DMS79 (cell line): ENCODE measurements at regions not wholly inside any gene's neighbourhood (a gene's known extent, or its start where the extent isn't known, plus 50 kb on each side); places are given as distances from the start of the nearest gene placed in this dataset.

ENCODE experiments used
- DNase-seq: peaks from one replicate; lab custom pipeline; 2025; lab: John Stamatoyannopoulos, UW

DNA sequence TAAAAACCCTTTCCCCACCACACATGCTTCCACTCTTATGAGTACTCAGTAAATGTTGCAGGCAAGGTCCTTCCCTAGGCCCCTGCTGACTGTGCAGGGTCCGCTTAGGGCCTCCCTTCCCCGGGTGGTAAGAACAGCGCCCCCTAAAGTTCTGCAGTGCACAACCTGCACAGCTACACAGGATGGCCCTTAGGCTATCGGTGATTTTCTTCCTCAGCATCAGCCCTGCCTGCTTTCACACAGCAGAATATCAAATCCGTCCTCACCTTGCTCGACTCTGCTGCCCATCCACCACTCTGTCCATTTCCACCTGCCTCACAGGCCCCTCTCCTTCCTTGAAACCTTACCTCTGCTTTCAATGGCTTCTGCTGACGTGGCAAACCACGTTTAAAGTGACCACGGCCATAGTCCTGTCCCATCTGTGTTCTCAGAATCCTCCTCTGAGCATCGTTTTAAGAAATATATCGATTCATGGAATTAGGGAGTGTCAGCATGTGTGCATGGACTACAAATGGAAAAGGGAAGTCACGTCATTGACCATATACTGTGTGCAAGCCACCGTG, 51.4 kb upstream of the TMEM132E start:
- DNase-seq, result no peak

DNA sequence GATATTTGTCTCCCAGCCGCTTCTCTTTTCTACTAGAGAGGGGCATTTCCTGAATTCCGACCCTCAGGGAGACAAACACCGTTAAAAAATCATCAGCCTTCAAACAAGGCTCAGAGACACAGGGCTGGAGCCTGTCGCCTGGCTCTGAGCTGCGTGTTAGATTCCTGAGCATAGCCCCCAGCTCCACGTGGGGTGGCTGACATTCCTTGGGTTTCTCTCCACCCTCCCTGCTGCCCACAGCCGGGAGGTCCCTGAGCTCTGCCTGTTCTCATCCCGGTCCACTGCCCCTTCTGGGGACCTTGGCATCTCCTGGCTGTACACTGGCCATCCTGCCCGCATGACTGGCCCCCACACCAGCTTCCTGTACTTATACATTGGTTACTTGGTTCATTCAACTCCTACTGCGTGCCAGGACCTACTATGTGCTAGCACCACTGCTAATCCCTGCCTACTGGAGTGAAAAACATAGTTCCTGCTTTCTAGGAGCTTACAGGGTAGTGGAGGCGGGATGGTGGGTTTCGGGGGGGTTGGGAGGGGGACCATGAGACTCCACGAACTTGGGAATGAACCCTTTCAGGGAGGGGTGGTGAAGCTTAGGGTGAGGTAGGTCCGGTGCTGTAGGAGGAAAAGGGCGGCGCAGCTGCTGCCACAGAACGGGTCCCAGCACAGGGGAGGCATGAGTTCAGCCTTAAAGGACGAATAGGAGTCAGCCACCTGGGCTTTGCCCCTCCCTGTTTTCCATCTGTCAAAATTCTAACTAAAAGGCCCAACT, 52.1 kb upstream of the TMEM132E start:
- DNase-seq, result no peak

DNA sequence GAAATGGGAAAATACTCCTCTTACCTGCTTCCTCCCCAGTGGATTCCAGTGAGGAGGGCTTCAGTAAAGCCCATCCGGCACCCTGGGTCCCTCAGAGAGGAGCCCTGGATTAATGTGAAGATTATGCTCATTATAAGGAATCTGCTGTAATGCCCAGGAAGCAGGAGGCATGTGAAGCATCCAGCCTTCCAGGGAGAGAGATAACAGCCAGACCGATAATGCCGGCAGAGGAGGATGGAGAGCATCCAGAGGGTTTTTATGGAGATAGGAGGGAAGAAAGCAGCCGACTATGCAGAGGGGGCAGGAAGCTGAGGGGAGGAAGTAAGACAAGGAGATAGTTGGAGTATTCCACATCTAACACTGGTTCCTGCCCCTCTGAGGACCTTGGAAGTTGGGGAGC, 53.7 kb upstream of the TMEM132E start:
- DNase-seq, result no peak

DNA sequence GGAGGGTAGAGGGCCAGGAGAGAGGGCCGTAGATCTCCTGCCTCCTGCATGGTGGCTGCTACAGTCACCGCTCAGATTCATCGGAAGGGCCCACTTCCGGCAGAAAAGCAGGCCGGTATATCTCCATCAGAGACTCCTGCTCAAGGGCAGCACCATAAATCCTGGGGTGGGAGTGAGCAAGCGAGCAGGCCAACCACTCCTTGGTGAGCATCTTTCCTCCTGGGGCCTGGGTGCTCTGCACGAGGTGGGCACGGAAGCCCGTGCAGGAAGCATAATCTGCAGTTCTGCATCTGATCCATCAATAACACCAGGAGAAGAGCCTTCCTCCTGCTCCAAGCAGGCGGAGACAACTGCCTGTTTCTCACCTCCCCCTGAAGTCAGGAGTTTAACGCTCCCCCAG, 57.4 kb upstream of the TMEM132E start:
- DNase-seq, result no peak

DNA sequence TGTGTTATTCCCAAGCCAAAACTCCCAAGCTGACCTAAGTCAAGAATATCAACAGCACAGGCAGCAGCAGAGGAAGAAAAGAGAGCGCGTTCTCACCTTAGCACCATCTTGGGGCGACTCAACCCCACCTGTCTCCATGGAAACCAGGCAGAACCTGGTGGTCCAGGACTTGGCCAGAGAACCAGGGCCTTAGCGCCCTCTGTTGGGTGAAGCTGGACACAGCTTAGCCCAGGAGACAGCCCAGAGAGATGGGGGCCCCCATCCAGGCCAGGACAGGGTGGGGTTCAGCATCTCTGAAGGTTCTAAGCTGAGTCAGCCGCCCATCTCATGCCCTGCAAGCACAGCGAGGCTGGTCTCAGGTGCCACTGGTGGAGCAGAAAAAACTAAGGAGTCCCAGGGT, 60.1 kb upstream of the TMEM132E start:
- no peak for DNase-seq

DNA sequence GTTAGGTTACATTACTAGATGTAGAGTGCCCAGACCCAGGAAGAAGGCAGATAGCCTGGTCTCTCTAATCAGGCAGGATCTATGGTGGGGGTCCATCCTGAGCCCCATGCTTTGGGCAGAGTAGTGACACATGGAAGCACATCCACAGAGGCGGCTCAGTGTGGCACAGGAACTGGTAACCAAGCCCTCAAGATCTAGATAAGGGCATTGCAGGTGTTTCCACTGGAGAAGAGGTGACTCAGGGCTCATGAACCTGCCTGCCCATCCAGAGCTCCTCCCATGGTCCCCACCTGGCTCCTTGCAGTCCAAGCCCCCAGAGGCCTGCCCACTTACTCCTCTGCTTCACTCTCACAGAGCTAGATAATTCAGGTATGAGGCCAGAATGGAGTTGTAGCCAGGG, 62.0 kb upstream of the TMEM132E start:
- peak; percentile 2 for DNase-seq

DNA sequence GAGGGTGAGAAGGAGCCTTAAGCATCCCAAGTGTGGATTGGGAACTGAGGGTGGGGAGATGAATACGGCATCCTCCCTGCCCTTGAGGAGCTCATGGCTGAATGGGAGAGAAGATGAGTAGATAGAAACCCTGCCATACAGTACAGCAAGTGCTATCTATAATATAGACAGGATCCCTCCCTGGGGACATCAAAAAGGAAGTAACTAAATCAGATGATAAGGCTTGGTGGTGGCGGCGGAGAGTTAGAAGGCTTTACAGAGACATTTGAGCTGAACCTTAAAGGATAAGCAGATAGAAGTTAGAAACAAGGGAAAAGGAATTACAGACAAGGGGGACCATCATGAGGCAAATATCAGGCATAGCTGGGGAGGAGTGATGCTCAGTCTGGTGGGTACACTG, 67.5 kb upstream of the TMEM132E start:
- DNase-seq, result no peak

DNA sequence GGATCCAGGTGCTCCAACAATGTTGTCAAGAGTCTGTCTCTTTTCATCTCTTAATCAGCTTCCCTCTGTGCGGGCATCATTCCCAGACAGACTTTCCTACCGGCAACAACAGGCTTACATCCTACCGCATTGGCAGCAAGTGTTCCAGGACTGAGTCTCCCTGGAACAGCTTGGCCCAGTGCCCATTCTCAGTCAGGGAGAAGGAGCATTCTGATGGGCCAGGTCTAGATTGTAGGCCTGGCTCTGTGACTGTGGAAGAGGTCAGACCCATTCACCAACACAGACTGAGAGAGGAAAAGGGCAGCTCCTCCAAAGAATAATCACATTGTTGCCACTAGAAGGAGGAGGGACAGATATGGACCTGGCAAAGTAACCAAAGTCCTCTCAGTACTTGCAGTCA, 68.1 kb upstream of the TMEM132E start:
- no peak for DNase-seq

DNA sequence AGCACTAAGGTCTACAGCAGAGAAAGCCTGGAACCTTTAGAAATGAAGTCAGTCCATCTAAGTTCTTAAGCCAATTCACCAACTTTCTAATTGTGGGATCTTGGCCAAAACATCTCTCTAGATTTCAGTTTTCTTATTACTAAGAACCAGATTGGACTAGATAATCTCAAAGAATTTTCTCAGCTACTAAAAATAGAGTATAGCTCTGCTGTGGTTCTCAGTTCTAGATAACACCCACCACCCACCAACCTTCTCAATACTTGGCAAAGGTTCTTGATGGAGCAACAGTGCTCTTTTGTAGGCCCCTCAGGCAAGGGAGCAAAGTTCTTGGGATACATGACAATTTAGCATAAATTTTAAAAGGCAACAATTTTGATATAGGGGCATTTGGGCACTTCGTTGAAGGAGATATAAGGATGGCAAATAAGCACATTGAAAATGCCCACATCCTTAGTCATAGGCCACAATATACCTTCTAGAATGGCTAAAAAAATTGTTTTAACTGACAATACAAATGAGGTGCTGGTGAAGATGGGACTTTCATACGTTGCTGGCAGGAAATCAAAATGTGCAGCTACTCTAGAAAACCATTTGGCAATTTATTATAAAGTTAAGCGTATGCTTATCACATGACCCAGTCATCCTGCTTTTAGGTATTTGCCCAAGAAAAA, 74.4 kb upstream of the TMEM132E start:
- no peak for DNase-seq

DNA sequence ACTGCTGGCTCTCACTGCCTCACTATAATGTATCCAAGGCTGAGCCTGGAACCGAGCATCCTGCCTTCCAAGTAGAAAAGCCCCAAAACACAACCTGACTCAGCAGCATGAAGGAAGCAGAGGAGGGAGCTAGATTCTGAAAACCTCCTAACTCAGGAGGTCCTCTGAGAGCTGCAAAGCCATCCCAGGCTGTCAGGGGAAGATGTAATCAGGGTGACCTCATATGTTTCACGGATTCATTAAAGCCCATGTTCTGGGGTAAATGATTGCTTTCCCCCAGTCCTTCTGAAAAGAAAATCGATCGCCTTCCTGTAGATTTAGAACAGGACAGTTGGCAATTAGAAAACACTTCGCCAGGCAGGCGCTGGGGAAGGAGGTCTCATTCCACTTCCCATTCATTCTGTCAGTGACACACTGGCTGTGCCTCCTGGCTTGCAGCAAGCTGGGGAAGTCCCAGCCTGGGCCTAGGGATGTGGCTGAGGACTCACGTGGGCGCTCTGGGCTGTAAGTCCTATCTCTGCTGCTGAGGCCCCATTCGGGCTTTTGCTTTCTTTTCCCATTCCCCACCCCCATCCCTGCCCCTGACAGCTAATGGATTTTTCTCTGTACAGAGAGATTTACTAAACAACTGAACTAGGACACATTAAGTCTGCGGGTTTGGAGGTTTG, 75.7 kb upstream of the TMEM132E start:
- DNase-seq, result no peak

DNA sequence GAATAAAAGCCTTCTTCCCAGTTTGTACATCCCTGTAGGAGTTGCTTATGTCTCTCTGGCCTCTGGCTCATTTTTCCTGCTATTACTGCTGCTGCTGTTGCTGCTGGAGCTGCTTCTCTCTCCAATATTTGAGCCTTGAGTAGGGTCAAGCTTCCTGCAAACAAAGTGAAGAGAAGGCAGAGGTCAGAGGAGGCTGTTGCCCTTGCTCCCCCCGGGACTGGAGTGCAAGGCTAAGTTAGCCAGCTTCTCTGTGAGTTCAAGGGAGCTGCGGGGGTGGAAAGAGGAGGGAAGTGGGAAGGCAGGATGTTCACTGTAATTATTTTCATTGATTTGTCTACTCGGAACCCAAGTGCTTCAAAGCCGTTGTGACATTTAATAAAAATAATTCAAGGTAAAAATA, 77.0 kb upstream of the TMEM132E start:
- no peak for DNase-seq

DNA sequence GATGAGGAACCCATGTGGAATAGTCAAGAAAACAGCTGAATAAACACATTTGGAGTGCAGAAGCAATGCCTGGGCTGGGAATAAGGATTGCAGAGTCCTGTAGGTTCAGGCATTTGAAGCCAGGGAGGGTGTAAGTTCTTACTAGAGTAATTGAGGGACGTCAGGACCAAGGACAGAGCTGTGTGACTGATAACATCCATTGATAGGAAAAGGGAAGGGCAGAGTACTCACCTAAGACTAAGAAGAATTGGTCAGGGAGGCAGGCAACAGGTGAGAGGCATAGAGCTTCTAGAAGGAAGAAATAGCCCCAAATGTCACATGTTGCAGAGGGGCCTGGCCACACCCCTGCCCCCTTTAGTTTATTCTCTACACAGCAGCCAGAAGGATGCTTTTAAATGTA, 79.8 kb upstream of the TMEM132E start:
- DNase-seq, result no peak

DNA sequence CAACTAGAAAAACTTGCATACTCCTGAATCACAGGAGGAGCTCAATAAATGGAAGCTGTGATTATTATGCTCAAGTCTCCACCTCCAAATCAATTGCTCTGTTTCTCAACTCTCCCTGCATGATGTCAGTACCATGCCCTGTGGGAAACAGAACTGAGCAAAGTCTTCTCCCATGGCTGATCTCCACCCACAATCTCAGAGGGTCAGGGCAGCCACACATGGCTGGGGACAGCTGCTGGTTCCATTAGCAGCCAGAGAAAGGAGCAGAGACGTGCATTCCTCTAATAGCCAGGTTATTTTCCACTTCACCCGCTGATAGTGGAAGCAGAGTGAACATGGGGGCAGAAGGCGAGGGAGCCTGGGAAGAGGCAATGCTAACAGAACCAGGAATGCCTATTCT, 85.5 kb upstream of the TMEM132E start:
- no peak for DNase-seq

DNA sequence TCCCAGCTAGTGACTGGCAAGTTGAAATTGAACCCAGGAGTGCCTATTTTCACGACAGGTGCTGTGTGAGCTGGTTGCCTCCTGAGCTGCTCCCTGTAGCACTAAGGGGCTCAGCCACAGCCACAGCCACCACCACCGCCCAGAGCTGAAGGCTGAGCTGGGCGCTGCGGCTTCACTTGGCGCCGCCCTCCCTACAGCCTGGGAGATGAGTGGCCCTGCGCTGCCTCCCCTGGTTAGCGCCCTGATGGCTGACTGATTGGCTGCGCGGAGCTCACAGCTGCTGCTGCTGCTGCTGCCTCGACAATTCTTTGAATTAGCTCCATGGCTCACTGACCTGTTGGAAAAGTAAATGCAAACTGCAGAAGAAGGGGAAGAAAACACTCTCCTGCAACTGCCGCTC, 91.8 kb upstream of the TMEM132E start:
- no peak for DNase-seq

DNA sequence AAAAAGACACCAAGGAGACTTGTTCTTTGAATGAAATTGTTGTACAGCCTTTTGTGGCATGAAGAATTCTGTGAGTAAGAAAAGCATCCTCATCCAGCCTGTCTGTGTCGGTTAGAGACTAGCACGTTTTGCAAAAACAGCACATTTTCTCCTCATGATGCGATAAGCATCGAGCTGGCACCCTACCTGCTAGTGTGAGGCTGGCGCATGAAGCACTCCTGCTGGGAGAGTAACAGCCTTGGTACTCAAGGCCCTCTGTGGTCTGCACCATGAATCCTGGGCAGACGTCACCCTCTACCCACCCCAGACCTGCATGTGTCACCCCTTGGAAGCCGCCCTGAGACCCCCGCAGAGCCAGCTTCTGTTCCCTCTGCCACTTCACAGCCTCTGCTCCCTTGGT, 92.6 kb upstream of the TMEM132E start:
- no peak for DNase-seq

DNA sequence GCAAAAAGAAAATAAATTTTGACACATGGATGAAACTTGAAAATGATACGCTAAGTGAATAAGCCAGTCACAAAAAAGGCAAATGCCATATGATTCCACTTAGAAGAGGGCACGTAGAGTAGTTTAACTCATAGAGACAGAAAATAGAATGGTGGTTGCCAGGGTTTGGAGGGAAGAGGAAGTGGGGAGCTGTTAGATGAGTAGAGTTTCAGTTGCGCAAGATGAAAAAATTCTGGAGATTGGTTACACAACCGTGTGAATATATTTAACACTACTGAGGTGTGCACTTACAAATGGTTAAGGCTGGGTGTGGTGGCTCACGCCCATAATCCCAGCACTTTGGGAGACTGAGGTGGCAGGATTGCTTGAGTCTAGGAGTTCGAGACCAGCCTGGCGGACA, 93.4 kb upstream of the TMEM132E start:
- DNase-seq, result no peak

DNA sequence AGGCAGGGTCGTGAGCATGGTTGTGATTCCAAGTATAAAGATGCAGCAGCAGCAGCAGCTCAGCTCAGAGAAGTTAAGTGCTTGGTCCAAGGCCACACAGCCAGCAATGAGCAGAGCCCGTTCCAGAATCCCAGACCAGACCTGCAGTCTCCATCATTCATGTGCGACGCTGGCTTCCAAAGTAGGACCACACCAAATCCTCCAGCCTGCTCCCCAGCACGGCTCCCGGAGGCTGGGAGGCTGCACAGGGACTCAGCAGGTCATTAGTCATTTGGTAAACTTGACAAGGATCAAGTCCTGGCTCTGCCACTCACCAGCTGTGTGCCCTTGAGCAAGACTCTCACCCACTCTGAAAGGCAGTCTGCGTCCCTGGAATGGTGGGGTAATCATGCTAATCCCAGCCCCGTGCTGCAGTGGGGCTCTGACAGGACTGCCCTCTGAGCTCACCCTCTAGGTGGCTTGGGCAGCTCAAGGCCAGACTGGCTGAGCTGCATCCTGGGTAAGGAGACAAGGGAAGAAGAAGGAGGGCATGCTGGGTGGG, 95.1 kb upstream of the TMEM132E start:
- DNase-seq, result no peak

DNA sequence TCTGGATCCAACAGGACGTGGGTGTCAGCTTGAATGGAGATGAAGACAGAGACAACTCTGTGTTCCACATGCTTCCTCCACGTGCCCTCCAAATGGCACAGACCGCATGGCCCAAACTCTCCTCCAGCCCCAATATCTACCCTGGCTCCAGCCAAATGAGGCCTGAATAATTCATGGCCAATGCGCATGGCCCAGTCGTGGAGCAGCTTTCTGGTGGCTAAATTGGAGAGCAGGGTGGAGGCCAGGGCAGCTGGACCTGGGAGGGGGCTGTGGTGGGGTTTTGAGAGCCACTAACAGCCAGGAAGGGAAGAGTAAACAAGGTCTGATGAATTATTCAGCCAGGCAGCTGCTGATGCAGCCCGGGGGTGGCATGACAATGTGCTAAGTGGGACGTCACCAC, 96.7 kb upstream of the TMEM132E start:
- no peak for DNase-seq

DNA sequence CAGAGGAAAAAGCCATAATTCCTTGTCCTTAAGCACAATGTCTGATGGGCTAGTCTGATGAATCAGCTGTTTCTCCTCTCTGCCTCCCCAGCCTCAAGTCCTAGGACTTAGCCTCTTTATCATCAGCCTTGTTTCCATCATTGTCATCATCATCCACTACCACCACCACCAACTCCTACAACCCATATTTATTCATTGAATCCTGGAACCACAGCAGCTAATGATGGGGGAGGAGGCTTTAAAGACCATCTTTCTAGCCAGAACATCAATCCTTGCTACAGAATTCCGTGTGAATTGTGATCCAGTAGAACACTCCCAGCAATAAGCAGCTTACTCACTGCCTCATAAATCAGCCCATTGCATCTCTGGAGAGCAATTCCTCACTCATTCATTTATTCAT, 97.6 kb upstream of the TMEM132E start:
- DNase-seq, result no peak

DNA sequence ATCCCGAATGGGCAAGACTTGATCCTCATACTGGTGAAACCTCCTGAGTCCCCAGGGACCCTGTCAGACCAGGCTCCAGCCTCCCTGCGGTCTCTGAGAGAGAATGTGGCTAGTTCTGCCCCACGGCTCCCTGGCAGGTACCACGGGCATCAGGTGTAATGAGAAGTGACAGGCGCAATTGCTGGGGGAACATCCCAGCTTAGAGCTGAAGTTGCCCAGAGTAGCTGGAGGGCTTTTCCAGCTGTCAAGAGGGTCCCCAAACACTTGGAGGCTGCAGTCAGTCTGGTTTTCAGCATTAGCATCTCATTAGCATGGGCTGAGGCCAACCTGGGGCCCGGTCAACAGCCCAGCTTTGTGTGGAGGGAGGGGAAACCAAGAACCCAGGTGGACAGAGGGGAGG, 100.0 kb upstream of the TMEM132E start:
- DNase-seq, result no peak

DNA sequence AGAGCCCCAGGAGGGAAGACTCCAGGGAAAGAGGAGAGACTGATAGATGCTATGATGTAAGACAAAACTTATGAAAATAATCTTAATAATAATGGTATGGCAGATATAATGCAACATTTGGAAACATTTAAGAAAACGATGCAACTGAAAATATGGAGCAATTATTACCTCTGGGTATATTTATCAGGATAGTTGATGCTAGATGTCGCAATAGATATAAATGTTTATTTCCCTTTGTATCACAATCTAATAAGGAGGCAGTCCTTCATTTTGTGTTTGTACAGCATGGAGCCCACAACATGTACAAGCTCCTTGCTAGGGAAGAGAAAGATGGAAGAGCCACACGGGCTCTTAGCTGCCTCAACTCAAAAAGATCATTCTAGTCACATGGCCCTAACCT, 101.1 kb upstream of the TMEM132E start:
- no peak for DNase-seq

DNA sequence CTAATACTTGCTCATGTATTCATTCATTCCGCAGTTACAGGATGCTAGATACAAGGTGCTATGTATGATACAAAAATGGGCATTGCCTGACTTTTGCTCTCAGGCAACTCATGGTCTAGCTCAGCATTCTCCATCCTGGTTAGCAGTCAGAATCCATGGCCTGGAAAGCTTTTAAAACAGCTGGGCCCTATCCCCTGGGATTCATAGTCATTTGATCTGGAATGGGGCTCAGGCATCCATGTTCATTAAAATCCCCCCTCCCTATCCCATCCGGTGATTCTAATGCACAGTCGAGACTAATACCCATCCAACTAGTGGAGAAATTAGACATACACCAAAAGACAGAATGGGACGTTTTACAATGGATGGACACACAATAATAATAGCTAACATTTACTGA, 104.1 kb upstream of the TMEM132E start:
- DNase-seq, result no peak

DNA sequence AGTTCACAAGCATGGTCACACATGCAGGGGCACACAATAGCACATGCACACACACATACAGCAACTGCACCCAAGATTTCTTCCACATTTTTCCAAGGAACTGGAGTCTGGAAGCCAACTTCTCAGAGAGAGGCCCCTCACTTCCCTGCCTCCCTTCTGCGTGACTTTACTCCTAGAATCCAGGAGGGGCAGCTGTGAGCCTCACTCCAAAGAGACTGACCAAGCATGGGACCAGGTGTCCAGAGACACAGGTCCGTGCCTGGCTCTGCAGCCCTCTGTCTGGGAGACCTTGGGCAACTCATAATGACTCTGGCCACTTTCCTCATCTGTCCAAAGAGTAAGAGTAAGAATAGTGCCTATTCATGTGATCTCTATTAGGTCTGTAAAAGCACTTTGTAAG, 104.7 kb upstream of the TMEM132E start:
- no peak for DNase-seq
